ENCODE measurements at regions not wholly inside any gene's neighbourhood (a gene's known extent, or its start where the extent isn't known, plus 50 kb on each side); places are given as distances from the start of the nearest gene placed in this dataset.

- Histone ChIP-seq H3K27ac (ENCODE audit: low read depth in 2 of 2, low read length in 1 of 2) (no peak overlapping the region), H3K36me3 (ENCODE audit: control insufficient read depth in 2 of 2, insufficient read depth in 2 of 2, low read length in 1 of 2) (no peaks in the 10 kb centered on the region), H3K9me3 (ENCODE audit: control insufficient read depth in 2 of 2, insufficient read depth in 1 of 2, low read depth in 1 of 2, low read length in 1 of 2) (peaks cover 0 to 8% of the 10 kb centered on the region in 2 donors), H3K4me3 (ENCODE audit: low read depth in 1 of 2, low read length in 2 of 2) (no peak overlapping the region), H3K4me1 (ENCODE audit: control insufficient read depth in 2 of 2, insufficient read depth in 2 of 2, low read length in 1 of 2) (peaks cover 0 to 2% of the 10 kb centered on the region in 2 donors), H3K27me3 (ENCODE audit: control insufficient read depth in 1 of 2, insufficient read depth in 2 of 2, low read length in 2 of 2) (no peaks in the 10 kb centered on the region)
- 88 to 94% methylated on average over 7 to 8 of the region's 8 CpGs for WGBS, 2 donors
Observed at GRCh38 chr6:170000071-170000843, 248.8 kb downstream of the ERMARD start.

- H3K9me3 ChIP-seq (ENCODE audit: control insufficient read depth in 2 of 2, insufficient read depth in 1 of 2, low read depth in 1 of 2, low read length in 1 of 2): peaks cover 0 to 5% of the 10 kb centered on the region in 2 donors
- H3K27ac ChIP-seq (ENCODE audit: low read depth in 2 of 2, low read length in 1 of 2): no peak overlapping the region
- no peaks in the 10 kb centered on the region for H3K36me3 ChIP-seq (ENCODE audit: control insufficient read depth in 2 of 2, insufficient read depth in 2 of 2, low read length in 1 of 2)
- 73 to 81% methylated on average over 7 of the region's 7 CpGs for WGBS, 2 donors
- peaks cover 0 to 2% of the 10 kb centered on the region in 2 donors for H3K4me1 ChIP-seq (ENCODE audit: control insufficient read depth in 2 of 2, insufficient read depth in 2 of 2, low read length in 1 of 2)
- no peaks in the 10 kb centered on the region for H3K27me3 ChIP-seq (ENCODE audit: control insufficient read depth in 1 of 2, insufficient read depth in 2 of 2, low read length in 2 of 2)
- no peak overlapping the region for H3K4me3 ChIP-seq (ENCODE audit: low read depth in 1 of 2, low read length in 2 of 2)
Observed at GRCh38 chr6:169999367-169999766, 247.9 kb downstream of the ERMARD start.

- peaks cover 0 to 5% of the 10 kb centered on the region in 2 donors for H3K9me3 ChIP-seq (ENCODE audit: control insufficient read depth in 2 of 2, insufficient read depth in 1 of 2, low read depth in 1 of 2, low read length in 1 of 2)
- 91 to 93% methylated on average over 7 of the region's 7 CpGs for WGBS, 2 donors
- H3K36me3 ChIP-seq (ENCODE audit: control insufficient read depth in 2 of 2, insufficient read depth in 2 of 2, low read length in 1 of 2): no peaks in the 10 kb centered on the region
- H3K4me1 ChIP-seq (ENCODE audit: control insufficient read depth in 2 of 2, insufficient read depth in 2 of 2, low read length in 1 of 2): peaks cover 0 to 2% of the 10 kb centered on the region in 2 donors
- H3K4me3 ChIP-seq (ENCODE audit: low read depth in 1 of 2, low read length in 2 of 2): no peak overlapping the region
- no peaks in the 10 kb centered on the region for H3K27me3 ChIP-seq (ENCODE audit: control insufficient read depth in 1 of 2, insufficient read depth in 2 of 2, low read length in 2 of 2)
- no peak overlapping the region for H3K27ac ChIP-seq (ENCODE audit: low read depth in 2 of 2, low read length in 1 of 2)
Observed at GRCh38 chr6:169998457-169998856, 247.0 kb downstream of the ERMARD start.

GRCh38 chr6:169997930-169998218, 246.5 kb downstream of the ERMARD start:
- Histone ChIP-seq H3K4me1 (ENCODE audit: control insufficient read depth in 2 of 2, insufficient read depth in 2 of 2, low read length in 1 of 2) (peaks cover 0 to 2% of the 10 kb centered on the region in 2 donors), H3K36me3 (ENCODE audit: control insufficient read depth in 2 of 2, insufficient read depth in 2 of 2, low read length in 1 of 2) (no peaks in the 10 kb centered on the region), H3K9me3 (ENCODE audit: control insufficient read depth in 2 of 2, insufficient read depth in 1 of 2, low read depth in 1 of 2, low read length in 1 of 2) (peaks cover 0 to 2% of the 10 kb centered on the region in 2 donors), H3K27me3 (ENCODE audit: control insufficient read depth in 1 of 2, insufficient read depth in 2 of 2, low read length in 2 of 2) (no peaks in the 10 kb centered on the region), H3K27ac (ENCODE audit: low read depth in 2 of 2, low read length in 1 of 2) (no peak overlapping the region), H3K4me3 (ENCODE audit: low read depth in 1 of 2, low read length in 2 of 2) (no peak overlapping the region)
- WGBS, 2 donors: 76 to 83% methylated on average over 7 of the region's 7 CpGs

- 90 to 91% methylated on average over 11 of the region's 11 CpGs for WGBS, 2 donors
- Histone ChIP-seq H3K36me3 (ENCODE audit: control insufficient read depth in 2 of 2, insufficient read depth in 2 of 2, low read length in 1 of 2) (no peaks in the 10 kb centered on the region), H3K27ac (ENCODE audit: low read depth in 2 of 2, low read length in 1 of 2) (no peak overlapping the region), H3K9me3 (ENCODE audit: control insufficient read depth in 2 of 2, insufficient read depth in 1 of 2, low read depth in 1 of 2, low read length in 1 of 2) (no peaks in the 10 kb centered on the region), H3K4me3 (ENCODE audit: low read depth in 1 of 2, low read length in 2 of 2) (no peak overlapping the region), H3K27me3 (ENCODE audit: control insufficient read depth in 1 of 2, insufficient read depth in 2 of 2, low read length in 2 of 2) (no peaks in the 10 kb centered on the region), H3K4me1 (ENCODE audit: control insufficient read depth in 2 of 2, insufficient read depth in 2 of 2, low read length in 1 of 2) (peaks cover 0 to 2% of the 10 kb centered on the region in 2 donors)
Observed at GRCh38 chr6:169997187-169997929, 245.9 kb downstream of the ERMARD start.

GRCh38 chr6:169996378-169997051, 245.1 kb downstream of the ERMARD start:
- Histone ChIP-seq H3K4me1 (ENCODE audit: control insufficient read depth in 2 of 2, insufficient read depth in 2 of 2, low read length in 1 of 2) (peaks cover 0 to 2% of the 10 kb centered on the region in 2 donors), H3K27me3 (ENCODE audit: control insufficient read depth in 1 of 2, insufficient read depth in 2 of 2, low read length in 2 of 2) (no peaks in the 10 kb centered on the region), H3K4me3 (ENCODE audit: low read depth in 1 of 2, low read length in 2 of 2) (no peak overlapping the region), H3K27ac (ENCODE audit: low read depth in 2 of 2, low read length in 1 of 2) (no peak overlapping the region), H3K36me3 (ENCODE audit: control insufficient read depth in 2 of 2, insufficient read depth in 2 of 2, low read length in 1 of 2) (no peaks in the 10 kb centered on the region), H3K9me3 (ENCODE audit: control insufficient read depth in 2 of 2, insufficient read depth in 1 of 2, low read depth in 1 of 2, low read length in 1 of 2) (no peaks in the 10 kb centered on the region)
- 84 to 89% methylated on average over 5 of the region's 5 CpGs for WGBS, 2 donors

GRCh38 chr6:169994739-169995138, 243.3 kb downstream of the ERMARD start:
- 73 to 87% methylated on average over 8 of the region's 8 CpGs for WGBS, 2 donors
- no peak overlapping the region for H3K27ac ChIP-seq (ENCODE audit: low read depth in 2 of 2, low read length in 1 of 2)
- peaks cover 0 to 2% of the 10 kb centered on the region in 2 donors for H3K4me1 ChIP-seq (ENCODE audit: control insufficient read depth in 2 of 2, insufficient read depth in 2 of 2, low read length in 1 of 2)
- no peaks in the 10 kb centered on the region for H3K27me3 ChIP-seq (ENCODE audit: control insufficient read depth in 1 of 2, insufficient read depth in 2 of 2, low read length in 2 of 2)
- no peaks in the 10 kb centered on the region for H3K36me3 ChIP-seq (ENCODE audit: control insufficient read depth in 2 of 2, insufficient read depth in 2 of 2, low read length in 1 of 2)
- H3K9me3 ChIP-seq (ENCODE audit: control insufficient read depth in 2 of 2, insufficient read depth in 1 of 2, low read depth in 1 of 2, low read length in 1 of 2): no peaks in the 10 kb centered on the region
- H3K4me3 ChIP-seq (ENCODE audit: low read depth in 1 of 2, low read length in 2 of 2): no peak overlapping the region

GRCh38 chr6:169993861-169994481, 242.5 kb downstream of the ERMARD start:
- no peaks in the 10 kb centered on the region for H3K9me3 ChIP-seq (ENCODE audit: control insufficient read depth in 2 of 2, insufficient read depth in 1 of 2, low read depth in 1 of 2, low read length in 1 of 2)
- no peak overlapping the region for H3K4me3 ChIP-seq (ENCODE audit: low read depth in 1 of 2, low read length in 2 of 2)
- peaks cover 0 to 2% of the 10 kb centered on the region in 2 donors for H3K4me1 ChIP-seq (ENCODE audit: control insufficient read depth in 2 of 2, insufficient read depth in 2 of 2, low read length in 1 of 2)
- H3K36me3 ChIP-seq (ENCODE audit: control insufficient read depth in 2 of 2, insufficient read depth in 2 of 2, low read length in 1 of 2): no peaks in the 10 kb centered on the region
- 92 to 93% methylated on average over 16 of the region's 16 CpGs for WGBS, 2 donors
- H3K27ac ChIP-seq (ENCODE audit: low read depth in 2 of 2, low read length in 1 of 2): no peak overlapping the region
- H3K27me3 ChIP-seq (ENCODE audit: control insufficient read depth in 1 of 2, insufficient read depth in 2 of 2, low read length in 2 of 2): no peaks in the 10 kb centered on the region

- Histone ChIP-seq H3K27ac (ENCODE audit: low read depth in 2 of 2, low read length in 1 of 2) (no peak overlapping the region), H3K36me3 (ENCODE audit: control insufficient read depth in 2 of 2, insufficient read depth in 2 of 2, low read length in 1 of 2) (no peaks in the 10 kb centered on the region), H3K9me3 (ENCODE audit: control insufficient read depth in 2 of 2, insufficient read depth in 1 of 2, low read depth in 1 of 2, low read length in 1 of 2) (no peaks in the 10 kb centered on the region), H3K4me3 (ENCODE audit: low read depth in 1 of 2, low read length in 2 of 2) (no peak overlapping the region), H3K4me1 (ENCODE audit: control insufficient read depth in 2 of 2, insufficient read depth in 2 of 2, low read length in 1 of 2) (no peaks in the 10 kb centered on the region), H3K27me3 (ENCODE audit: control insufficient read depth in 1 of 2, insufficient read depth in 2 of 2, low read length in 2 of 2) (no peaks in the 10 kb centered on the region)
- 93 to 94% methylated on average over 8 of the region's 8 CpGs for WGBS, 2 donors
Observed at GRCh38 chr6:169991913-169992312, 240.5 kb downstream of the ERMARD start.

Data from esophagus (tissue), 2 donors.